Jurkat, Clone E6-1 (cell line): ENCODE measurements at regions not wholly inside any gene's neighbourhood (a gene's known extent, or its start where the extent isn't known, plus 50 kb on each side); places are given as distances from the start of the nearest gene placed in this dataset.
A peak's percentile ranks its signal among the peaks of the same experiment; 100 is the strongest.
"Not testable (repeated sequence)": the region's sequence is repeated elsewhere in the genome, so short reads cannot be mapped to it uniquely, and the experiment has no call there.

Source experiments
- DNase-seq: peaks from one replicate; pipeline ENCODE4 v3.0.0-alpha.2; 2011; ENCODE audit warnings: low read depth, low spot score
- H3K4me3 ChIP-seq: 2 replicates; pipeline ENCODE4 v1.5.1; 2011; ENCODE audit warnings: mild to moderate bottlenecking, low read length, control low read depth, moderate library complexity

- not testable (repeated sequence) for H3K4me3 ChIP-seq, DNase-seq
Observed at GRCh38 chr2:131663501-131663900, 135.8 kb downstream of the CCDC74A start.

GRCh38 chr2:131665716-131666115 lies 138.0 kb downstream of the CCDC74A start:
- H3K4me3 ChIP-seq, DNase-seq: not testable (repeated sequence)

DNA sequence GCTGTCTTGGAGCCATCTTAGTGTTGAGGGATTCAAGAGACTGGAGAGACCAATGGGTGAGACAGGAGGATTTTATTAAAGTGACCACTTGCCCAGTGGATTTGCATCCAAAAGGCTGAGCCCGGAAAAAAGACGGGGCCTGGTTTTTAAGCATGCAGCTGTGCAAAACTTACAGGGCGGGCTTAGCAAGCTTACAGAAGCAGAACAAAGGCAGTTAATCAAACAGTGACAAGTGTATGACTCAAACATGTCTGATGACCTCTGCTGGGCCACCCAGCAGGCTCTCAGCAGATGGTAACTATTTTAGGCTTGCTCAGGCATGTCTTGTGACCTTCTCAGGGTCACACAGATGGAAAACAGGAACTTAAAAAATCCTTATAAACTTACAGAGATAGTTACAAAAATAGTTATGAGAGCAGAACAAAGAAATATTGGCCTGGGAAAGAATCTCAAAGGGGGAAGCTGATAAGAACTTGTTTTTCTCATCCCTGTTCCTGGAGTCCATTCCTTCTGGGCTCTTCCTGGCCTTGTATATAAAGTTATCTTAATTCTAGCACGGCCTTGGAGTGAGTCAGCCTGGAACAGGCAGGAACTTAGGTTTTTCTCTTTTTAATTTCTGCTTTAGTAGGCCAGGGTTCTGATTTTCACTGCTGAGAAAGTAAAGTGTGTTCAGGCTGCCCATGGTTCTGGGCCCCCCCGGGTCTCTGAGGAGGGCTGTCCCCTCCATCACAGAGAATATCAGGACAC lies 141.3 kb downstream of the CCDC74A start:
- not testable (repeated sequence) for H3K4me3 ChIP-seq, DNase-seq

DNA sequence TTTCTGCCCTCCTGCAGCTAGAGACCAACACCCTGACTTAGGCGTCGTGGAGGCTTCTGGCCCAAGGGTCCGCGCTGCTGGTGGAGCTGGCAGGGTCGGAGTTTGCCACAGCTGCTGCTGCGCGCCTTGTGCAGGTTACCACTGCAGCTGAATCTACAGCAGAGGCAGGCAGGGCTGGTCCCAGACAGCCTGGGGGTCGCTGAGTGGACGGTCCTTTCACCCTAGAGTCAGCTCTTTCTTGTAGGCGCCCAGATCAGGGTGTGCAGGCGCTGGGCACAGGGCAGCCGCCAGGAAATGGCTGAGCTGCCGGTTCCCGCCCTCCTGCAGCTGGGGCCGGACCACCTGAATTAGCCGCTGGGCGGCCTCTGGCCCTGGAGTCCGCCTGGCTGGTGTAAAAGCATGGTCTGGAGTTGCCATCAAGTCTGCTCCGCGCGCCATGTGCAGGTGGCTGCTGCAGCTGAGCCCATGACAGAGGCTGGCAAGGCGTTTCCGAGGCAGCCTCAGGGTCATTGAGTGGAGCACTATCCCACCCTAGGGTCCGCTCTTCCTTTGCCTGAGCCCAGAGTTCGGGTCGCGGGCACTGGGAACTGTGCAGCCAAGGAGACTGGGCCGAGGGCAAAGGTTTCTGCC lies 144.3 kb downstream of the CCDC74A start:
- not testable (repeated sequence) for H3K4me3 ChIP-seq, DNase-seq

DNA sequence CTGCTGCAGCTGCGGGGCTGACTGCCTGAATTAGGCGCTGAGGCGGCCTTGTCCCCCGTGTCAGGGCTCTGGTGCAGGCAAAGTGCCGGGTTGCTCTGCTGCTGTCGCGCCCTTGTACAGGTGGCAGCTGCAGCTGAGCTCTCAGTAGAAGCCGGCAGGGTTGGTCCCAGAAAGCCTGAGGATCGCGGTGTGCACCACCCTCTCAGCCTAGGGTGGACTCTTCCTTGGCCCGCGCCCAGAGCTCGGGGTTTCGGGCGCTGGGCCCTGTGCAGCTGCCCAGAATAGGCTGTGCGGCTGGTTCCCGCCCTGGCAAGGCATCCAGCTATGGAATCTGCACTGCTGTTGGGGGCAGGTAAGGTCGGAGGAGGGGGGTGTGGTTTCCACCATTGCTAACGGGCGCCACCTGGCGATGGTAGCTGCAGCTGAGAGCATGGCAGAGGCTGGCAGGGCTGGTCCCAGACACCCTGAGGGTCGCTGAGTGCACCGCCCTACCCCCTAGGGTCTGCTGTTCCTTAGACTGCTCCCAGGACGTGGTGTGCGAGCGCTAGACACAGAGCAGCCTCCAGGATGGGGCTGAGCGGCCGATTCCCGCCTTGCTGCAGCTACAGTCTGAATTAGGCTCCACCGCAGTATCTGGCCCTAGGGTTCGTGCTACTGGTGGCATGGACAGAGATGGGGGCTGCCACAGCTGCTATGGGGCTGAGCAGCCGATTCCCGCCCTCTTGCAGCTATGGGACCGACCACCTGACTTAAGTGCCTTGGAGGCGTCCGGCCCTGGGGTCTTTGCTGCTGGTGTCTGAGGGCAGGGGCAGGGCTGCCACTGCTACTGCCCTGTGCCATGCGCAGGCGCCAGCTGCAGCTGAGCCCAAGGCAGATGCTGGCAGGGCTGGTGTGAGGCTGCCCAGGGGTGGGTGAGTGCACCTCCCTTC lies 145.0 kb downstream of the CCDC74A start:
- DNase-seq, result peak; percentile 41
- H3K4me3 ChIP-seq, result peak overlapping the region; percentile 27

DNA sequence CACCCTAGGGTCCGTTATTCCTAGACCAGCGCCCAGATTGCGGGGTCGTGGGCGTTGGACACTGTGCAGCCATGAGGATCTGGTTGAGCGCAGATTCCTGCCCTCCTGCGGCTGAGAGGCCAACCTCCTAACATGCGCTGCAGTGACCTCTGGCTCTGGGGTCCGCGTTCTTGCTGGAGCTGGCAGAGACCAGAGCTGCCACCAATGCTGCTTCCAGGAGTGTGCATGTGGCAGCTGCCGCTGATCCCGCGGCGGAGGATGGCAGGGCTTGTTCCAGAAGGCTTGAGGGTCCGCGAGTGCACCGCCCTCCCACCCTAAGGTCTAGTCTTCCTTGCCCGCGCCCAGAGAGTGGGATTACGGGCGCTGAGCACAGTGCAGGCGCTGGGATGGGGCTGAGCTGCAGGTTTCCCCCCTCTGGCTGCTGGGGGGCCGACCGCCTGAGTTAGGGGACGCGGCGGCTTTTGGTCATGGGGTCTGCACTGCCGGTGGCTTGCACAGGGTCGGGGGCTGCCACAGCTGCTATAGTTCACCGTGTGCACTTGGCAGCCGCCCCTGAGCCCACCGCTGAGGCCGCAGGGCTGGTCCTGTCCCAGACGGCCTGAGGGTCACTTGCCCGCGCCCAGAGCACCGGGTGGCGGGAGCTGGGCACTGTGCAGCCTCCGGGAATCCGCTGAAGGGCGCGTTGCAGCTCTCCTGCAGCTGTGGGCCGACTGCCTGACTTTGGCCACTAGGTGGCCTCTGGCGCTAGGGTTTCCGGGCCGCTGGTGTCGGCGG lies 145.9 kb downstream of the CCDC74A start:
- peak overlapping the region; percentile 15; the same call in 1 of the 2 replicates for H3K4me3 ChIP-seq
- DNase-seq, result no peak

GRCh38 chr2:131674174-131674507 lies 146.5 kb downstream of the CCDC74A start:
- no peak for DNase-seq

DNA sequence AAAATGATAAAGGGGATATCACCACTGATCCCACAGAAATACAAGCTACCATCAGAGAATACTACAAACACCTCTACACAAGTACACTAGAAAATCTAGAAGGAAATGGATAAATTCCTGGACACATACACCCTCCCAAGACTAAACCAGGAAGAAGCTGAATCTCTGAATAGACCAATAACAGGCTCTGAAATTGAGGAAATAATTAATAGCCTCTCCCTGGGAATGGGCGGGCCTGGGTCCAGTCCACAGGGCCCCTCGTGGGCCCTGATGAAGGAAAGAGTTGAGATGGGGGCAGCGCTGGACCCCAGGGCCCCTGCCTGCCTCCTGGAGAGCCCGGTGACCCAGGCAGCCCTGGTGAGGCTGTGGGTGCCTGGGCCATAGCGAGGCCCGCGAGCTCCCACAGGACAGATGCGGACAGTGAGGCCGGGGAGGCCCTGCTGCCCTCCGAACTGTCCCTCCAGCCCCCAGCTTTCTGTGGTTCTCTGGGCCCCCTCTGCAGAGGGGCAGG lies 154.0 kb downstream of the CCDC74A start:
- peak overlapping the region; percentile 68 for H3K4me3 ChIP-seq
- DNase-seq, result not testable (repeated sequence)

More at GRCh38 chr2:131674174-131674507, 146.5 kb downstream of the CCDC74A start:
- no peak overlapping the region; the same call in 1 of the 2 replicates for H3K4me3 ChIP-seq

GRCh38 chr2:131682122-131682944 lies 154.6 kb downstream of the CCDC74A start:
- H3K4me3 ChIP-seq, result peak overlapping the region; percentile 68

DNA sequence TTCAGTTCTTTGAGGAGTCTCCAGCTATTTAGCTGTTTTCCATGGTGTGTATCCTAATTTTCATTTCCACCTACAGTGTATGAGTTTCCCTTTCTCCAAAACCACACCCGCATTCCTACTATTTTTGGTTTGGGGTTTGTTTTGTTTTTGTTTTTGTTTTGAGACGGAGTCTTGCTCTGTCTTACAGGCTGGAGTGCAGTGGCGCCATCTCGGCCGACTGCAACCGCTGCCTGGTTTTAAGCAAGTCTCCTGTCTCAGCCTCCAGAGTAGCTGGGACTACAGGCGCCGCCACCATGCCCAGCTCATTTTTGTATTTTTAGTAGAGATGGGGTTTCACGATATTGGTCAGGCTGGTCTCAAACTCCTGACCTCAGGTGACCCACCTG lies 155.2 kb downstream of the CCDC74A start:
- not testable (repeated sequence) for DNase-seq
- H3K4me3 ChIP-seq, result peak overlapping the region; percentile 68

More at GRCh38 chr2:131682122-131682944, 154.6 kb downstream of the CCDC74A start:
- peak; percentile 75 for DNase-seq

GRCh38 chr2:131684631-131685316 lies 157.1 kb downstream of the CCDC74A start:
- DNase-seq, result not testable (repeated sequence)

DNA sequence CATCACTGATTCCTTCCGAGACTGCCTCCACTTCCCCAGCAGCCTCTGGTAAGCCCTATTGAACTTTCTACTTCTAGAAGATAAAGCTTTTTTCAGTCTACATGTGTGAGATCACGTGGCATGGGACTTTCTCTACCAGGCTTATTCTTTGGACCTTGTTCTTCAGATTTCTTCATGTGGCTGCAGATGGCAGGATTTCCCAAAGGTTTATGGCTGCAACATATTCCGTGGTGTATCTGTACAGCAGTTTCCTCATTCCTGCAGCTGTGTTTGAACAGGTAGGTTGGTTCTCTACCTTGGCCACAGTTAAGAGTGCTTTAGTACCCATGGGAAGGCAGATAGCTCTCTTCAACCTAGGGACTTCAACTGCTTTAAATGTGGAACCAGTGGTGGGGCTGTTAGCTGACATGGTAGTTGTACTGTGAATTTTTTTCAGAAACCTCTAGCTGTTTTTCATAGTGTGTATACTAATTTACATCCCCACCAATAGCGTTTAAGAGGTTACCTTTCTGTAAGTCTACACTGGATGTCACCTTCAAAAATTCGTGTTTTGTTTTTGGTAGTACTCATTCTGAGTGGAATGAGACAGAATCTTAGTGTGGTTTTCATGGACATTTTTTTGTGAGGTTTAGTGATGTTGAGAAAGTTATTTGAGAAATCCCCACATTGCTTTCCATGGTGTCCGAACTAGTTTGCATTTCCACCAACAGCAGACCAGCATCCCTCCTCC lies 158.6 kb downstream of the CCDC74A start:
- DNase-seq, H3K4me3 ChIP-seq: not testable (repeated sequence)

More at GRCh38 chr2:131684631-131685316, 157.1 kb downstream of the CCDC74A start:
- H3K4me3 ChIP-seq, result not testable (repeated sequence)

DNA sequence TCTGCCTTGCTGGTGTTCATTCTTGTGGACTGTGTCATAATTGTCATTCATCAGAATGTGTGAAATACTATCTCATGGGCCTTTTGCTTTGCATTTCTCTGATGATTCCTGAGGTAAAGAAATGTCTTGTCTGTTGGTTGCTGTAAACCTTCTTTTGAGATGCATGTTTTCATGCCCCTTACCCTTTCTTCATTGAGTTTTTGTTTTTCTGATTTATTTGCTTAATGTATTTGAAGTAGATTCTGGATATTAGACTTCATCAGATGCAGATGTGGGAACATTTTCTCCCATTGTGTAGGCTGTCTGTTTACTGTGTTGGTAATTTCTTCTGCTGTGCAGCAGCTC lies 159.2 kb downstream of the CCDC74A start:
- not testable (repeated sequence) for DNase-seq, H3K4me3 ChIP-seq

DNA sequence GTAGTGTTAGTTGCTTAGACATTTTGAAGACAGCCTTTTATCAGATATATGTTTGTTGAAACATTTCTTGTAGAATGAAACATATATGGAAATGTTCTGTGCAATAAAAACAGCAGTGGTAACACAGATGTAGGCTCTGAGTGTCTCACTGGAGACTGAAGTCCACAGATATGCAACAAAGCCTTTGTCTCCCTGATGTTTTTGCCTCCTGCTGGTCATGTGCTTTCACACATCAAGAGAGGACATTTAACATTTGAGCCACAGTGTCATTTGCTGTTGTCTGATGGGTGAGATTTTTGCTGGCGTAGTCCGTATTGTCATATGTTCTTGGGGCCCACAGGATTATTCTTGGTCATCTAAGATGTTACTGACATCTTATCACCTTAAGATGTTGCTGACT lies 161.4 kb downstream of the CCDC74A start:
- DNase-seq, H3K4me3 ChIP-seq: not testable (repeated sequence)

DNA sequence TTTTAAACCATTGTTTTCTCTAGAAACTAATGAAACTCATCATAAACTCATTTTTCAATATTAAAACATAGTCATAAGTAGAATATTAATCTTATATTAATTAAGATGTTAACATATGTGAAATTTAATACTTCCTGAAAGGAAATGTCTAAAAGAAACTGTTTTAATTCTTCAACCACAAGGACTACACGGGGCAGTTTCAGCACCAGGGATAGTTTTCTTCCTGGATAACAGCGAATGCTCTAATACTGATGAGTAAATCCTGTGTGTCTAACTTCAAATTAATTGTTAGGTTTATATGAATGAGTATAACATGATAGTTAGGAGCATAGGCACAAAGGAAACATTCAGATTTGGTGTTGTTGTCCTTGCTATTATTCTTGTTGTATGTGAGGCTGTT lies 183.6 kb downstream of the CCDC74A start:
- not testable (repeated sequence) for DNase-seq, H3K4me3 ChIP-seq

GRCh38 chr2:131717907-131718306 lies 190.2 kb downstream of the CCDC74A start:
- DNase-seq, result not testable (repeated sequence)

GRCh38 chr2:131721163-131721562 lies 193.5 kb downstream of the CCDC74A start:
- DNase-seq, H3K4me3 ChIP-seq: not testable (repeated sequence)

More at GRCh38 chr2:131717907-131718306, 190.2 kb downstream of the CCDC74A start:
- not testable (repeated sequence) for H3K4me3 ChIP-seq
